GM12891 (cell line): ENCODE measurements at regions not wholly inside any gene's neighbourhood (a gene's known extent, or its start where the extent isn't known, plus 50 kb on each side); places are given as distances from the start of the nearest gene placed in this dataset.
"Not testable (repeated sequence)": the region's sequence is repeated elsewhere in the genome, so short reads cannot be mapped to it uniquely, and the experiment has no call there.

Source experiments
- PAX5 ChIP-seq: IDR thresholded peaks from 2 replicates; pipeline ENCODE4 v1.6.1; 2011; ENCODE audit warnings: low read length, moderate library complexity, mild to moderate bottlenecking; ENCODE audit not compliant: insufficient read depth, severe bottlenecking
- POLR2A ChIP-seq: IDR thresholded peaks from 2 replicates; pipeline ENCODE4 v1.6.1; 2011; ENCODE audit warnings: low read depth, low read length, control low read depth
- POLR2AphosphoS5 ChIP-seq: IDR thresholded peaks from 2 replicates; pipeline ENCODE4 v1.6.1; 2011; ENCODE audit warnings: low read depth, low read length, control low read depth

DNA sequence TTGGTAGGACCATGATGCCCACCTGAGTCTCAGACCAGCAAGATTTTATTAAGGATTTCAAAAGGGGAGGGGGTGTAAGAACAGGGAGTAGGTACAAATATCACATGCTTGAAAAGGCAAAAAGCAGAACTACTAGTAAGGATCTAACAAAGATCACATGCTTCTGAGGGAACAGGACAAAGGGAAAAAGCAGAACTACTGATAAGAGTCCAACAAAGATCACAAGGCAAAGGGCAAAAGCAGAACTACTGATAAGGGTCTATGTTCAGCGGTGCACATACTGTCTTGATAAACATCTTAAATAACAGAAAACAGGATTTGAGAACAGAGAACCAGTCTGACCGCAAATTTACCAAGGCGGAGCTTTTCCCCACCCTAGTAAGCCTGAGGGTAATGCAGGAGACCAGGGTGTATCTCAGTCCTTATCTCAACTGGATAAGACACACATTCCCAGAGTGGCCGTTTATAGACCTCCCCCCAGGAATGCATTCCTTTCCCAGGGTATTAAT lies 573.0 kb upstream of the CPXCR1 start:
- TF ChIP-seq PAX5, POLR2A, POLR2AphosphoS5: not testable (repeated sequence)
